ENCODE measurements at regions not wholly inside any gene's neighbourhood (a gene's known extent, or its start where the extent isn't known, plus 50 kb on each side); places are given as distances from the start of the nearest gene placed in this dataset.

DNA sequence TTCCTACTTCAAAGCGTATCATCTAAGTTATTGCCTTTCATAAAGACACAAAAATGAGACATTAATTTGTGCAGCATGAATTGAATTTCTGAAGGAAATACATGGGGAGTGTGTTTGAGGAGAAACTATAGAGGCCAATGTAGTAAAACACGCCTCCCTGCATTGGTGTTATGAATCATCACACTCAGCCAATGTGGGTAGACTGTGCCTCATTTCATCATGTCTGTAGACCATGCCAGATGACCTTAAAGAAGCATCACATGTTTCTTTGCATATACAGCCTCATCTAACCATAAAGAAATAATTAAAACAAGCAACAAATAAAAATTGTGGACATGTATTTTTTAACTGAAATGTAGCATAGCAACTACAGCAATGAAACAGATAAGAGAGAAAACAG, 486.0 kb upstream of the ADAMTS9 start:
- TF ChIP-seq, protein P1, sequence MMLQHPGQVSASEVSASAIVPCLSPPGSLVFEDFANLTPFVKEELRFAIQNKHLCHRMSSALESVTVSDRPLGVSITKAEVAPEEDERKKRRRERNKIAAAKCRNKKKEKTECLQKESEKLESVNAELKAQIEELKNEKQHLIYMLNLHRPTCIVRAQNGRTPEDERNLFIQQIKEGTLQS (IDR thresholded peaks at IDR 0.05), result no peak
- TF ChIP-seq EZH2 (IDR thresholded peaks at IDR 0.05) (no peak), EZH2phosphoT487 (IDR thresholded peaks at IDR 0.05; ENCODE audit: borderline replicate concordance) (no peak), TCF7L2 (IDR thresholded peaks at IDR 0.05; ENCODE audit: borderline replicate concordance, extremely low read depth, insufficient read depth, insufficient read length) (no peak), RAD21 (IDR thresholded peaks at IDR 0.05; ENCODE audit: low read depth) (no peak), POLR2A (IDR thresholded peaks at IDR 0.05; ENCODE audit: borderline replicate concordance, extremely low read depth, insufficient read depth, insufficient read length) (no peak), SIN3A (IDR thresholded peaks at IDR 0.05; ENCODE audit: low read depth) (no peak)
- TF ChIP-seq, protein P2, sequence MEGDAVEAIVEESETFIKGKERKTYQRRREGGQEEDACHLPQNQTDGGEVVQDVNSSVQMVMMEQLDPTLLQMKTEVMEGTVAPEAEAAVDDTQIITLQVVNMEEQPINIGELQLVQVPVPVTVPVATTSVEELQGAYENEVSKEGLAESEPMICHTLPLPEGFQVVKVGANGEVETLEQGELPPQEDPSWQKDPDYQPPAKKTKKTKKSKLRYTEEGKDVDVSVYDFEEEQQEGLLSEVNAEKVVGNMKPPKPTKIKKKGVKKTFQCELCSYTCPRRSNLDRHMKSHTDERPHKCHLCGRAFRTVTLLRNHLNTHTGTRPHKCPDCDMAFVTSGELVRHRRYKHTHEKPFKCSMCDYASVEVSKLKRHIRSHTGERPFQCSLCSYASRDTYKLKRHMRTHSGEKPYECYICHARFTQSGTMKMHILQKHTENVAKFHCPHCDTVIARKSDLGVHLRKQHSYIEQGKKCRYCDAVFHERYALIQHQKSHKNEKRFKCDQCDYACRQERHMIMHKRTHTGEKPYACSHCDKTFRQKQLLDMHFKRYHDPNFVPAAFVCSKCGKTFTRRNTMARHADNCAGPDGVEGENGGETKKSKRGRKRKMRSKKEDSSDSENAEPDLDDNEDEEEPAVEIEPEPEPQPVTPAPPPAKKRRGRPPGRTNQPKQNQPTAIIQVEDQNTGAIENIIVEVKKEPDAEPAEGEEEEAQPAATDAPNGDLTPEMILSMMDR (IDR thresholded peaks at IDR 0.05 in 2 of 3, conservative IDR thresholded peaks at IDR 0.05 in 1 of 3; ENCODE audit: borderline replicate concordance in 1 of 3, insufficient read depth in 1 of 3, low read depth in 2 of 3, low read length in 2 of 3), result no peak
- TF ChIP-seq, protein P3, sequence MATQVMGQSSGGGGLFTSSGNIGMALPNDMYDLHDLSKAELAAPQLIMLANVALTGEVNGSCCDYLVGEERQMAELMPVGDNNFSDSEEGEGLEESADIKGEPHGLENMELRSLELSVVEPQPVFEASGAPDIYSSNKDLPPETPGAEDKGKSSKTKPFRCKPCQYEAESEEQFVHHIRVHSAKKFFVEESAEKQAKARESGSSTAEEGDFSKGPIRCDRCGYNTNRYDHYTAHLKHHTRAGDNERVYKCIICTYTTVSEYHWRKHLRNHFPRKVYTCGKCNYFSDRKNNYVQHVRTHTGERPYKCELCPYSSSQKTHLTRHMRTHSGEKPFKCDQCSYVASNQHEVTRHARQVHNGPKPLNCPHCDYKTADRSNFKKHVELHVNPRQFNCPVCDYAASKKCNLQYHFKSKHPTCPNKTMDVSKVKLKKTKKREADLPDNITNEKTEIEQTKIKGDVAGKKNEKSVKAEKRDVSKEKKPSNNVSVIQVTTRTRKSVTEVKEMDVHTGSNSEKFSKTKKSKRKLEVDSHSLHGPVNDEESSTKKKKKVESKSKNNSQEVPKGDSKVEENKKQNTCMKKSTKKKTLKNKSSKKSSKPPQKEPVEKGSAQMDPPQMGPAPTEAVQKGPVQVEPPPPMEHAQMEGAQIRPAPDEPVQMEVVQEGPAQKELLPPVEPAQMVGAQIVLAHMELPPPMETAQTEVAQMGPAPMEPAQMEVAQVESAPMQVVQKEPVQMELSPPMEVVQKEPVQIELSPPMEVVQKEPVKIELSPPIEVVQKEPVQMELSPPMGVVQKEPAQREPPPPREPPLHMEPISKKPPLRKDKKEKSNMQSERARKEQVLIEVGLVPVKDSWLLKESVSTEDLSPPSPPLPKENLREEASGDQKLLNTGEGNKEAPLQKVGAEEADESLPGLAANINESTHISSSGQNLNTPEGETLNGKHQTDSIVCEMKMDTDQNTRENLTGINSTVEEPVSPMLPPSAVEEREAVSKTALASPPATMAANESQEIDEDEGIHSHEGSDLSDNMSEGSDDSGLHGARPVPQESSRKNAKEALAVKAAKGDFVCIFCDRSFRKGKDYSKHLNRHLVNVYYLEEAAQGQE (IDR thresholded peaks at IDR 0.05; ENCODE audit: low read depth), result no peak
